HL-60 (cell line): ENCODE measurements at regions not wholly inside any gene's neighbourhood (a gene's known extent, or its start where the extent isn't known, plus 50 kb on each side); places are given as distances from the start of the nearest gene placed in this dataset.

Source experiments
- DNase-seq, 2 experiments: peaks; one replicate each; pipeline ENCODE4 v3.0.0-alpha.2; 2010 to 2020; ENCODE audit warnings: low read depth in 1 of 2, low spot score in 1 of 2
- H3K27ac ChIP-seq: fragments of 250-450 bp; sonication (Bioruptor Pico); replicated peaks from 2 replicates; pipeline ENCODE4 v1.5.1; 2020; ENCODE audit warnings: mild to moderate bottlenecking, moderate library complexity
- H3K27me3 ChIP-seq: fragments of 250-450 bp; sonication (Bioruptor Pico); 2 replicates; pipeline ENCODE4 v1.5.1; 2021; ENCODE audit warnings: mild to moderate bottlenecking, moderate library complexity; ENCODE audit not compliant: insufficient read depth, poor library complexity, severe bottlenecking
- H3K4me3 ChIP-seq: replicated peaks from 2 replicates; pipeline ENCODE4 v1.5.1; 2011; ENCODE audit warnings: mild to moderate bottlenecking, control low read depth, low read length; ENCODE audit not compliant: insufficient read depth
- GABPA ChIP-seq: IDR thresholded peaks from 2 replicates; pipeline ENCODE4 v1.6.1; 2012; ENCODE audit warnings: low read depth
- POLR2AphosphoS5 ChIP-seq: IDR thresholded peaks from 2 replicates; pipeline ENCODE4 v1.6.1; 2012; ENCODE audit warnings: low read depth
- SPI1 ChIP-seq: IDR thresholded peaks from 2 replicates; pipeline ENCODE4 v1.6.1; 2012; ENCODE audit warnings: low read depth, mild to moderate bottlenecking, borderline replicate concordance
- TF ChIP-seq, protein P1 (sequence below): IDR thresholded peaks from one replicate; pipeline ENCODE4 v1.5.1; 2011; ENCODE audit warnings: low read length, control low read depth, inconsistent platforms; ENCODE audit not compliant: insufficient read depth
- TF ChIP-seq, protein P2 (sequence below): IDR thresholded peaks from 2 replicates; pipeline ENCODE4 v1.6.1; 2012; ENCODE audit warnings: low read depth; ENCODE audit not compliant: insufficient replicate concordance

DNA sequence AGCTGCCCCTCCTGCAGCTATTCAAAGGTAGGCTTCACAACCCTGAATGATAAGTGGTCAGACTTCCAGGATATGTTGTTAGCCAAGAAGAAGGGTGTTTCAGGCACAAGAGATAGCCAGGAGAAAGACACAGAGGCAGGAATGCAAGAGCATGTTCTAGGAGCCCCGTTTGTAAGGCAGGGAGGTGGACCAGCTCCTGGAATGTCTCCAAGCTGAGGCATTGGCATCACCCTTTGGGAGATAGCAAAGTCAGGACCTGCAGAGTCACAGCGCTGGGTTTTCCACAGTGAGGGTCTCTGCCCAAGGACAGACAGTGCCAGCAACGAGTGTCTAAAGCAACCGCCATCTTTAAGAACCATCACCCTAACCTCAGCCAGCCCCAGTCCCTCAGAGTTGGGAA, 484.5 kb upstream of the ZMIZ1 start:
- DNase-seq: no peak
- TF ChIP-seq, protein P1, sequence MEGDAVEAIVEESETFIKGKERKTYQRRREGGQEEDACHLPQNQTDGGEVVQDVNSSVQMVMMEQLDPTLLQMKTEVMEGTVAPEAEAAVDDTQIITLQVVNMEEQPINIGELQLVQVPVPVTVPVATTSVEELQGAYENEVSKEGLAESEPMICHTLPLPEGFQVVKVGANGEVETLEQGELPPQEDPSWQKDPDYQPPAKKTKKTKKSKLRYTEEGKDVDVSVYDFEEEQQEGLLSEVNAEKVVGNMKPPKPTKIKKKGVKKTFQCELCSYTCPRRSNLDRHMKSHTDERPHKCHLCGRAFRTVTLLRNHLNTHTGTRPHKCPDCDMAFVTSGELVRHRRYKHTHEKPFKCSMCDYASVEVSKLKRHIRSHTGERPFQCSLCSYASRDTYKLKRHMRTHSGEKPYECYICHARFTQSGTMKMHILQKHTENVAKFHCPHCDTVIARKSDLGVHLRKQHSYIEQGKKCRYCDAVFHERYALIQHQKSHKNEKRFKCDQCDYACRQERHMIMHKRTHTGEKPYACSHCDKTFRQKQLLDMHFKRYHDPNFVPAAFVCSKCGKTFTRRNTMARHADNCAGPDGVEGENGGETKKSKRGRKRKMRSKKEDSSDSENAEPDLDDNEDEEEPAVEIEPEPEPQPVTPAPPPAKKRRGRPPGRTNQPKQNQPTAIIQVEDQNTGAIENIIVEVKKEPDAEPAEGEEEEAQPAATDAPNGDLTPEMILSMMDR: no peak
- no peak for TF ChIP-seq GABPA
- TF ChIP-seq, protein P2, sequence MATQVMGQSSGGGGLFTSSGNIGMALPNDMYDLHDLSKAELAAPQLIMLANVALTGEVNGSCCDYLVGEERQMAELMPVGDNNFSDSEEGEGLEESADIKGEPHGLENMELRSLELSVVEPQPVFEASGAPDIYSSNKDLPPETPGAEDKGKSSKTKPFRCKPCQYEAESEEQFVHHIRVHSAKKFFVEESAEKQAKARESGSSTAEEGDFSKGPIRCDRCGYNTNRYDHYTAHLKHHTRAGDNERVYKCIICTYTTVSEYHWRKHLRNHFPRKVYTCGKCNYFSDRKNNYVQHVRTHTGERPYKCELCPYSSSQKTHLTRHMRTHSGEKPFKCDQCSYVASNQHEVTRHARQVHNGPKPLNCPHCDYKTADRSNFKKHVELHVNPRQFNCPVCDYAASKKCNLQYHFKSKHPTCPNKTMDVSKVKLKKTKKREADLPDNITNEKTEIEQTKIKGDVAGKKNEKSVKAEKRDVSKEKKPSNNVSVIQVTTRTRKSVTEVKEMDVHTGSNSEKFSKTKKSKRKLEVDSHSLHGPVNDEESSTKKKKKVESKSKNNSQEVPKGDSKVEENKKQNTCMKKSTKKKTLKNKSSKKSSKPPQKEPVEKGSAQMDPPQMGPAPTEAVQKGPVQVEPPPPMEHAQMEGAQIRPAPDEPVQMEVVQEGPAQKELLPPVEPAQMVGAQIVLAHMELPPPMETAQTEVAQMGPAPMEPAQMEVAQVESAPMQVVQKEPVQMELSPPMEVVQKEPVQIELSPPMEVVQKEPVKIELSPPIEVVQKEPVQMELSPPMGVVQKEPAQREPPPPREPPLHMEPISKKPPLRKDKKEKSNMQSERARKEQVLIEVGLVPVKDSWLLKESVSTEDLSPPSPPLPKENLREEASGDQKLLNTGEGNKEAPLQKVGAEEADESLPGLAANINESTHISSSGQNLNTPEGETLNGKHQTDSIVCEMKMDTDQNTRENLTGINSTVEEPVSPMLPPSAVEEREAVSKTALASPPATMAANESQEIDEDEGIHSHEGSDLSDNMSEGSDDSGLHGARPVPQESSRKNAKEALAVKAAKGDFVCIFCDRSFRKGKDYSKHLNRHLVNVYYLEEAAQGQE: no peak
- TF ChIP-seq SPI1: no peak
- no peak for TF ChIP-seq POLR2AphosphoS5

DNA sequence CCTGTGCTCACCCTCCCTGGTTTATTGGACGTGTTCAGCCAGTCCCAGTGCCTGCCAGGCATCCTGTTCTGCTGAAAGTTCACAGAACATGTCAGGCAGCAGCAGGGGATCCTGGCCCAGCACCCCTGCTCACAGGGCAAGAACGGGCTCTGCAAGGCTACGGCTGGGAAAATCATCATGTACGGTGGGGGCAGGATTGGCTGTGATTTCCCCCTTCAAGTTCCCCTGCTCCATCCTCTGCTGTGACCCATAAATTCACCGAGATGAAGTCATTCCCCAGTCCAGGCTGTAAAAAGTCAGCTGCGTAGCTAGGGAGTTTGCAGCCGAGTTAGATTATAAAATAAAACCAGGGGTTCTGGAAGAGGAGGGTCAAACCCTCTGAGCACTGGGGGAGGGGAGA, 484.1 kb upstream of the ZMIZ1 start:
- no peak for DNase-seq
- no peaks in the 10 kb centered on the region for H3K27me3 ChIP-seq
- H3K27ac ChIP-seq: no peak overlapping the region
- H3K4me3 ChIP-seq: no peak overlapping the region
- no peak for TF ChIP-seq POLR2AphosphoS5
- TF ChIP-seq, protein P2: no peak
- TF ChIP-seq SPI1: no peak
- TF ChIP-seq, protein P1: no peak

More for the DNA sequence above, 484.5 kb upstream of the ZMIZ1 start:
- Histone ChIP-seq H3K27ac (no peak overlapping the region), H3K27me3 (no peaks in the 10 kb centered on the region), H3K4me3 (no peak overlapping the region)

DNA sequence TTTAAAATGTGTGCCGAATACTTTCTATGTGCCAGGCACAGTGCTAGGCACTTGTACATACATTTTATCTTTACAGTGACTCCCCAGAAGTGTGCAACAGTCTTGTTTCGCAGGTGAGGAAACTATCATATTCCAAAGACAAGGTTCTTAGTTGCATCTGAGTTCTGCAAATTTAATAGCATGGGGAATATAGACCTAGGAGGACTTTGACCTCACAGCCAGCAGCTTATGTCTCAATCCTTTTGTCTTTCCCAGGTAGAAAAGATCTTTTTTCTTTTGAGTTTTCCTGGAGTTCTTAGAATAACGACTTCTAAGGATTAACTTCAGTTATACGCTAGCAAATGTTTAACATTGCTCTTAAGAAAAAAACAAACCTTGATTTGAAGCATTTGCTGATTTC, 482.8 kb upstream of the ZMIZ1 start:
- no peak for DNase-seq
- Histone ChIP-seq H3K4me3 (no peak overlapping the region), H3K27ac (no peak overlapping the region), H3K27me3 (no peaks in the 10 kb centered on the region)
- TF ChIP-seq SPI1: no peak
- TF ChIP-seq GABPA: no peak
- TF ChIP-seq, protein P1: no peak
- TF ChIP-seq, protein P2: no peak
- TF ChIP-seq POLR2AphosphoS5: no peak
